Body of pancreas (tissue), 4 donors: ENCODE measurements at regions not wholly inside any gene's neighbourhood (a gene's known extent, or its start where the extent isn't known, plus 50 kb on each side); places are given as distances from the start of the nearest gene placed in this dataset.

Source experiments
- POLR2A ChIP-seq, 3 donors: fragments of 450-650 bp; IDR thresholded peaks; one replicate each; pipeline ENCODE4 v1.6.1; 2016; ENCODE audit warnings: antibody characterized with exemption in 3 of 3, mild to moderate bottlenecking in 2 of 3
- TF ChIP-seq, protein P1 (sequence below), 7 experiments: fragments of 450-650 bp in 4 of 7; fragments of 200-600 bp in 3 of 7; sonication (generic) in 3 of 7; IDR thresholded peaks; one replicate each; pipeline ENCODE4 v1.5.1; 2016 to 2019; ENCODE audit warnings: antibody characterized with exemption in 7 of 7

DNA sequence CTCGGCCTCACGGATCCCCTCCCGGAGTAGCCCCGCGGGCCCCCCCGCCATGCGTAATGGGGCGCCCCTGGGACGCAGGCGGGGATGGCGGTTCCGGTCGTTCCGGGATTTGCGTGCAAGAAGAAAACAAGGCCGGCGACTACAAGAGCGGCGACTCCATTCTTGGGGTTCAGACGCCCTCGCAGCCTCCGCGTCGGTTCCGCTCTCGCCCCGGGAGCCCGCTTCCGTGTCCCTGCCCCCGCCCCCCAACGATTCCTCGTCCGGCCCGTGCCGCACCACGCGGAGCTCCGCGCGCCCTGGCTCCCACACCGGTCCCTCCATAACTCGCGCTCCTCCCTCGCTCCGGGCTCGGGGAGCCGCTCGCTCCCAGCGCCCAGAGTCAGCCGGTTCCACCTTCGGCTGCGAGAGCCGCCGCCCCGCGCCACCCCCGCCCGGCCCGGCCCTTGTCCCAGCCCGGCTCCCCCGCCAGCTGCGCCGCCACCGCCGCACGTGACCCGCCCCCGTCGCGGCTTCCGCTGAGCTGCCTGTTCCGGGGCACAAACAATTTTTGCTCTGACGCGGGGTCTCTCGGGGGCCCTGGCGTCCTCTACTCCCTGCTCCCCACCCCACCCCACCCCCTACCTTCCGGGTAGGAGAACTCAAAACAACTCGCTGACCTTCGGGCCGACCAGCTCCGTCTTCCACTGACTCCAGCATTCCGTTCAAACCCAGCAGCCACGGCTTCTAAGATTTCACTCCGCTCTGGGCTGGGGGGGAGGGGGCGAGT, 78.8 kb upstream of the BCOR start:
- TF ChIP-seq, protein P1, sequence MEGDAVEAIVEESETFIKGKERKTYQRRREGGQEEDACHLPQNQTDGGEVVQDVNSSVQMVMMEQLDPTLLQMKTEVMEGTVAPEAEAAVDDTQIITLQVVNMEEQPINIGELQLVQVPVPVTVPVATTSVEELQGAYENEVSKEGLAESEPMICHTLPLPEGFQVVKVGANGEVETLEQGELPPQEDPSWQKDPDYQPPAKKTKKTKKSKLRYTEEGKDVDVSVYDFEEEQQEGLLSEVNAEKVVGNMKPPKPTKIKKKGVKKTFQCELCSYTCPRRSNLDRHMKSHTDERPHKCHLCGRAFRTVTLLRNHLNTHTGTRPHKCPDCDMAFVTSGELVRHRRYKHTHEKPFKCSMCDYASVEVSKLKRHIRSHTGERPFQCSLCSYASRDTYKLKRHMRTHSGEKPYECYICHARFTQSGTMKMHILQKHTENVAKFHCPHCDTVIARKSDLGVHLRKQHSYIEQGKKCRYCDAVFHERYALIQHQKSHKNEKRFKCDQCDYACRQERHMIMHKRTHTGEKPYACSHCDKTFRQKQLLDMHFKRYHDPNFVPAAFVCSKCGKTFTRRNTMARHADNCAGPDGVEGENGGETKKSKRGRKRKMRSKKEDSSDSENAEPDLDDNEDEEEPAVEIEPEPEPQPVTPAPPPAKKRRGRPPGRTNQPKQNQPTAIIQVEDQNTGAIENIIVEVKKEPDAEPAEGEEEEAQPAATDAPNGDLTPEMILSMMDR (IDR thresholded peaks at IDR 0.05), result no peak
- TF ChIP-seq POLR2A (IDR thresholded peaks at IDR 0.05), result peak; percentile 48 to 73 (median 69)
